Coronary artery (tissue), 2 donors: ENCODE measurements at regions not wholly inside any gene's neighbourhood (a gene's known extent, or its start where the extent isn't known, plus 50 kb on each side); places are given as distances from the start of the nearest gene placed in this dataset.

ENCODE experiments used
- DNase-seq: peaks from one replicate; pipeline ENCODE4 v3.0.0-alpha.2; 2017; ENCODE audit warnings: low spot score
- H3K27ac ChIP-seq, 2 donors: fragments of 200-600 bp; sonication (generic); one replicate each; pipeline ENCODE4 v1.5.1; 2016 to 2019
- H3K4me3 ChIP-seq: fragments of 200-600 bp; sonication (generic); 2 replicates; pipeline ENCODE4 v1.5.1; 2016; ENCODE audit warnings: mild to moderate bottlenecking, moderate library complexity
- TF ChIP-seq, protein P1 (sequence below): fragments of 200-600 bp; sonication (generic); IDR thresholded peaks from one replicate; pipeline ENCODE4 v1.5.1; 2019; ENCODE audit warnings: antibody characterized with exemption

DNA sequence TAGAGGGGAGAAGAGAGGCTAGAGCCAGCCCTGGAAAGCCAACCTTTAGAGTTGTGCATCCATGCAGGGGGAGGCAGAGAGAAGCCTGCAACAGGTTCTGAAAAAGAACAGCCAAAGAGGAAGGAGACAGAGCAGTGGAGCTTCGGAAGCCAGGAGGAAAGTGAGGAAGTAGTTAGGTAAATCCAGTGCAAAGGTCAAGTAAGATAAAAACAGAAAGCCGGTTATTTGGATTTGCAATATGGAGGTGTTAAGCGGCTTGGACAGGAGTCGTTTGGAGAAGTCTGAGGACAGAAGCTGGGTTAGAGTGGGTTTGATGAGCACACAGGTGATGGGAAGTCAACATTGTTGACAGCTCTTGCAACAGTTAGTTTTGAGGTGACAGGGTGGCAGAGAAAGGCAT lies 53.5 kb upstream of the FLT1 start:
- TF ChIP-seq, protein P1, sequence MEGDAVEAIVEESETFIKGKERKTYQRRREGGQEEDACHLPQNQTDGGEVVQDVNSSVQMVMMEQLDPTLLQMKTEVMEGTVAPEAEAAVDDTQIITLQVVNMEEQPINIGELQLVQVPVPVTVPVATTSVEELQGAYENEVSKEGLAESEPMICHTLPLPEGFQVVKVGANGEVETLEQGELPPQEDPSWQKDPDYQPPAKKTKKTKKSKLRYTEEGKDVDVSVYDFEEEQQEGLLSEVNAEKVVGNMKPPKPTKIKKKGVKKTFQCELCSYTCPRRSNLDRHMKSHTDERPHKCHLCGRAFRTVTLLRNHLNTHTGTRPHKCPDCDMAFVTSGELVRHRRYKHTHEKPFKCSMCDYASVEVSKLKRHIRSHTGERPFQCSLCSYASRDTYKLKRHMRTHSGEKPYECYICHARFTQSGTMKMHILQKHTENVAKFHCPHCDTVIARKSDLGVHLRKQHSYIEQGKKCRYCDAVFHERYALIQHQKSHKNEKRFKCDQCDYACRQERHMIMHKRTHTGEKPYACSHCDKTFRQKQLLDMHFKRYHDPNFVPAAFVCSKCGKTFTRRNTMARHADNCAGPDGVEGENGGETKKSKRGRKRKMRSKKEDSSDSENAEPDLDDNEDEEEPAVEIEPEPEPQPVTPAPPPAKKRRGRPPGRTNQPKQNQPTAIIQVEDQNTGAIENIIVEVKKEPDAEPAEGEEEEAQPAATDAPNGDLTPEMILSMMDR: no peak
- Histone ChIP-seq H3K27ac (no peak overlapping the region), H3K4me3 (no peak overlapping the region)
- DNase-seq: no peak

DNA sequence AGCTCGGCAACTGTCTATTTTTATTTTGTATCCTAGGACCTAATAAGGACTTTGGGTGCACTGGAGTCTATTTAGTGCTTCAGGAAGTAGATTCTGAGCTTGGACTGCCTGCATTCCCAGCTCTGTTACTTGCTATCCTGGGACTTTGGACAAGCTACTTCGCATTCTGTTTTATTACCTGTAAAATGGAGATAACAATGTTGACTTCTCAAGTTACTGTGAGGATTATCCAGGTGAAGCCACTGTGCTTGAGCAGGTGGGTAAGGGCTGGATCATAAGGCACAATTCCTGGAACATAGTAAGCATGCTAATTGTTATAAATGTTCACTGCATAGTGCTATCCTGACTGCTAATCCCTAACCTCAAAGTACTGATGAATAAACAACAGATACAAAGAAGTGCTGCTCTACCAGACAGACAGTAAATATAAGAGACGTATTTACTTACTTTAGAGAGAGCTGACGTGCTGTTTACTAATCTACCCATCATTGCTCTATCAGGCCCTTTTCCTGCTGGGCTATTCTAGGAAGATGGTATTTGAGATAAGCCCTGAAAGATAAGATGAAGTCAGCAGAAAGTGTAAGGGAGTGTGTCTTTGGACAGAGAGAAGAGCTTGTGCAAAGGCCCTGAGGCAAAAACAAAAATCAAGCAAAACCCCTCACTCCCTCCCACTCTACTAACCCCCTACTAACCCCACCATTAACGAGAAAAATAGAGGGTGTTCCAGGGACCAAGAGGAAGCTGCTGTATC lies 50.8 kb upstream of the FLT1 start:
- H3K27ac ChIP-seq: no peak overlapping the region
- H3K4me3 ChIP-seq: no peak overlapping the region
- no peak for DNase-seq
- TF ChIP-seq, protein P1: no peak
